Vagina (tissue), 2 donors: ENCODE measurements at regions not wholly inside any gene's neighbourhood (a gene's known extent, or its start where the extent isn't known, plus 50 kb on each side); places are given as distances from the start of the nearest gene placed in this dataset.

Source experiments
- POLR2A ChIP-seq, 2 donors: fragments of 450-650 bp; IDR thresholded peaks; one replicate each; pipeline ENCODE4 v1.6.1; 2017; ENCODE audit warnings: antibody characterized with exemption in 2 of 2, mild to moderate bottlenecking in 2 of 2, moderate library complexity in 2 of 2
- POLR2AphosphoS5 ChIP-seq, 2 donors: sonication (generic); formaldehyde crosslinking; IDR thresholded peaks; one replicate each; pipeline ENCODE4 v1.9.0; 2017; ENCODE audit warnings: antibody characterized with exemption in 2 of 2, mild to moderate bottlenecking in 2 of 2, low read depth in 1 of 2; ENCODE audit not compliant: insufficient read depth in 1 of 2
- TF ChIP-seq, protein P1 (sequence below), 3 experiments: fragments of 450-650 bp in 2 of 3; fragments of 200-600 bp in 1 of 3; sonication (generic) in 1 of 3; IDR thresholded peaks; one replicate each; pipeline ENCODE4 v1.5.1; 2017 to 2019; ENCODE audit warnings: antibody characterized with exemption in 3 of 3, mild to moderate bottlenecking in 2 of 3, moderate library complexity in 2 of 3

DNA sequence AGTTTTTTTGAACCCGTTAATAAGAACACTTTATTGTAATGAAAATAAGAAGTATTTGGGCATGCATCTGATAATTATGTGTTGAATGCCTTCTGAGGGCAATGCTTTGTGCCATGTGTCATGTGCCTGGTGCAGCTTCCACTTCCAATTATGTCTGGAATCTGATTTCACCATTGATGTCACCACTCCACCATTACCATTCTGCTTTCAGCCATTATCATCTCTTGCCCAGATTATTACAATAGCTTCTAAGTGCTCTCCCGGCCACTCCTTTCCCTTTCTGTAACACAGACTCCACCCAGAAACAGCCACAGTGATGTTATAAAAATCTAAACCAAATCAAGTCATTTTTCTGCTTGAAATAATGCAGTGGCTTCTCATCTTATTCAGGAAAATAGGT is 171.7 kb downstream of the C9orf152 start:
- TF ChIP-seq, protein P1, sequence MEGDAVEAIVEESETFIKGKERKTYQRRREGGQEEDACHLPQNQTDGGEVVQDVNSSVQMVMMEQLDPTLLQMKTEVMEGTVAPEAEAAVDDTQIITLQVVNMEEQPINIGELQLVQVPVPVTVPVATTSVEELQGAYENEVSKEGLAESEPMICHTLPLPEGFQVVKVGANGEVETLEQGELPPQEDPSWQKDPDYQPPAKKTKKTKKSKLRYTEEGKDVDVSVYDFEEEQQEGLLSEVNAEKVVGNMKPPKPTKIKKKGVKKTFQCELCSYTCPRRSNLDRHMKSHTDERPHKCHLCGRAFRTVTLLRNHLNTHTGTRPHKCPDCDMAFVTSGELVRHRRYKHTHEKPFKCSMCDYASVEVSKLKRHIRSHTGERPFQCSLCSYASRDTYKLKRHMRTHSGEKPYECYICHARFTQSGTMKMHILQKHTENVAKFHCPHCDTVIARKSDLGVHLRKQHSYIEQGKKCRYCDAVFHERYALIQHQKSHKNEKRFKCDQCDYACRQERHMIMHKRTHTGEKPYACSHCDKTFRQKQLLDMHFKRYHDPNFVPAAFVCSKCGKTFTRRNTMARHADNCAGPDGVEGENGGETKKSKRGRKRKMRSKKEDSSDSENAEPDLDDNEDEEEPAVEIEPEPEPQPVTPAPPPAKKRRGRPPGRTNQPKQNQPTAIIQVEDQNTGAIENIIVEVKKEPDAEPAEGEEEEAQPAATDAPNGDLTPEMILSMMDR (IDR thresholded peaks at IDR 0.05): no peak
- TF ChIP-seq POLR2AphosphoS5 (IDR thresholded peaks at IDR 0.05; ENCODE audit: insufficient read depth in 1 of 2, low read depth in 1 of 2) (no peak), POLR2A (IDR thresholded peaks at IDR 0.05) (no peak)
